ENCODE measurements at regions not wholly inside any gene's neighbourhood (a gene's known extent, or its start where the extent isn't known, plus 50 kb on each side); places are given as distances from the start of the nearest gene placed in this dataset.

DNA sequence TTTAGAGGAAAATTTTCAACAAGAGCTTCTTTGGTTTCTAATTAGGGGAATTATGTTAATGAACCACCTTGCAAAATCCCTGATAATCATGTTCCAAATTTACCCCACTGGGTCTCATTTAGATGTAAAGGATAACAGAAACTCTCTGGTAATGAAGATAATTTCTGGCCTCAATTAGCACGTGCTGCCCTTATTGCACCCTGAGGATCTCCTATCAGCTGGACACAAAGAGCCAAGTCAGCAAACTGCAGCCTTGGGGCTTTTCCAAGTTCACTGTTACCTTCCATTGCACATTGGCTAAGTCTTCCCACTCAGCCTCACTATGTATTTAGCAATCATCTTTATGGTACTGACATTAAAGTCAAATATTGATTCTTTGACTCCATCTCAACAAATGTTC lies 78.1 kb downstream of the GP2 start (continued):
- TF ChIP-seq REST (IDR thresholded peaks at IDR 0.05; ENCODE audit: unreplicated experiment) (no peak), ZNF114 (CRISPR knock-in tag; IDR thresholded peaks at IDR 0.05) (no peak), CTCF (conservative IDR thresholded peaks at IDR 0.05; ENCODE audit: low read depth in 2 of 2) (no peak), EZH2phosphoT487 (IDR thresholded peaks at IDR 0.05; ENCODE audit: unreplicated experiment) (no peak), POLR2AphosphoS5 (IDR thresholded peaks at IDR 0.05; ENCODE audit: low read depth) (no peak), EZH2 (IDR thresholded peaks at IDR 0.05; ENCODE audit: low read depth, unreplicated experiment) (no peak), JUNB (IDR thresholded peaks at IDR 0.05; ENCODE audit: unreplicated experiment) (no peak), STAT1 (IDR thresholded peaks at IDR 0.05; ENCODE audit: unreplicated experiment) (no peak)

DNA sequence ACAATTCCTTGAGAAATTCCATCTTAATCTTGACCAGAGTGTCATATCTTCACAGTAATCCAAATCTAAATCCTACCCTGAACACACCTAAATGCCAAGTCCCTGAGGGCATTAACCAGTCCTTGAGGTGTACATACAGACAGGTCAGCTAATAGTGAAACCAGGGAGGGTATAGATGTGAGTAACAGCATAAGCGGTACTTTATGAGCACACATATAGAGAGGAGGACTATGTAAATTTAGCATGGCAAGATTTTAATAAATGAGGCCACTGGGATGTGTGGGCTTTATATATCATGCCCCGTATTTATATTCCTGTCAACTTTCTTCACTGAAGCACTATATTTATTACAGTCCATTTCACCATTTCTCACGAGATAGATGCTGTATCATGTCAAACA lies 80.2 kb downstream of the GP2 start:
- Mint-ChIP-seq H3K36me3 (ENCODE audit: low read depth) (no peaks in the 10 kb centered on the region), H3K27ac (no peak overlapping the region), H3K4me3 (no peak overlapping the region), H3K27me3 (ENCODE audit: insufficient read depth, low read depth, poor library complexity) (peaks cover 1% of the 10 kb centered on the region), H3K4me1 (peaks cover 22% of the 10 kb centered on the region), H3K9me3 (no peaks in the 10 kb centered on the region; the same call in 2 of the 3 replicates)
- Histone ChIP-seq H3K27ac (ENCODE audit: low read depth) (no peak overlapping the region), H2AFZ (no peak overlapping the region), H3K4me1 (ENCODE audit: insufficient read depth) (peaks cover 14% of the 10 kb centered on the region), H3K79me2 (replicated peaks; ENCODE audit: insufficient read depth) (no peaks in the 10 kb centered on the region), H3K9me2 (ENCODE audit: insufficient read depth) (no peaks in the 10 kb centered on the region), H3K27me3 (ENCODE audit: insufficient read depth) (no peaks in the 10 kb centered on the region), H3K36me3 (ENCODE audit: insufficient read depth) (no peaks in the 10 kb centered on the region), H3K4me2 (no peak overlapping the region), H3F3A (replicated peaks; ENCODE audit: low read depth) (no peaks in the 10 kb centered on the region), H3K4me3 (no peak overlapping the region), H4K20me1 (replicated peaks; ENCODE audit: insufficient read depth) (no peaks in the 10 kb centered on the region)
- TF ChIP-seq REST (IDR thresholded peaks at IDR 0.05; ENCODE audit: unreplicated experiment) = no peak
- TF ChIP-seq EZH2 (IDR thresholded peaks at IDR 0.05; ENCODE audit: low read depth, unreplicated experiment) = no peak
- TF ChIP-seq CTCF (conservative IDR thresholded peaks at IDR 0.05; ENCODE audit: low read depth in 2 of 2) = no peak
- no peak for TF ChIP-seq EZH2phosphoT487 (IDR thresholded peaks at IDR 0.05; ENCODE audit: unreplicated experiment)
- TF ChIP-seq NANOG (IDR thresholded peaks at IDR 0.05; ENCODE audit: borderline replicate concordance) = no peak
- TF ChIP-seq, protein P1, sequence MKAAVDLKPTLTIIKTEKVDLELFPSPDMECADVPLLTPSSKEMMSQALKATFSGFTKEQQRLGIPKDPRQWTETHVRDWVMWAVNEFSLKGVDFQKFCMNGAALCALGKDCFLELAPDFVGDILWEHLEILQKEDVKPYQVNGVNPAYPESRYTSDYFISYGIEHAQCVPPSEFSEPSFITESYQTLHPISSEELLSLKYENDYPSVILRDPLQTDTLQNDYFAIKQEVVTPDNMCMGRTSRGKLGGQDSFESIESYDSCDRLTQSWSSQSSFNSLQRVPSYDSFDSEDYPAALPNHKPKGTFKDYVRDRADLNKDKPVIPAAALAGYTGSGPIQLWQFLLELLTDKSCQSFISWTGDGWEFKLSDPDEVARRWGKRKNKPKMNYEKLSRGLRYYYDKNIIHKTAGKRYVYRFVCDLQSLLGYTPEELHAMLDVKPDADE (IDR thresholded peaks at IDR 0.05) = no peak
- no peak for TF ChIP-seq CREB1 (CRISPR knock-in tag; IDR thresholded peaks at IDR 0.05; ENCODE audit: low read depth)
- TF ChIP-seq STAT1 (IDR thresholded peaks at IDR 0.05; ENCODE audit: unreplicated experiment) = no peak
- no peak for TF ChIP-seq ZNF331 (CRISPR knock-in tag; IDR thresholded peaks at IDR 0.05; ENCODE audit: low read depth)
- ATAC-seq = no peak
- DNase-seq (ENCODE audit: low spot score) = no peak

Measured in GM23338 (cell line).